Esophagus muscularis mucosa (tissue), 4 donors: ENCODE measurements at regions not wholly inside any gene's neighbourhood (a gene's known extent, or its start where the extent isn't known, plus 50 kb on each side); places are given as distances from the start of the nearest gene placed in this dataset.
"Not testable (repeated sequence)": the region's sequence is repeated elsewhere in the genome, so short reads cannot be mapped to it uniquely, and the experiment has no call there.

Experiments
- DNase-seq: peaks from one replicate; pipeline ENCODE4 v3.0.0-alpha.2; 2017; ENCODE audit errors: extremely low spot score
- H3K27ac ChIP-seq, 4 donors: fragments of 200-600 bp; sonication (generic); replicated peaks in 1 of 4; 1 replicate in 3 of 4; 2 replicates in 1 of 4; pipeline ENCODE4 v1.5.1; 2016 to 2019; ENCODE audit warnings: mild to moderate bottlenecking in 1 of 4
- H3K27me3 ChIP-seq, 4 donors: fragments of 200-600 bp; sonication (generic); one replicate each; pipeline versions ENCODE4 v1.5.1 to v1.6.0; 2016 to 2019
- H3K36me3 ChIP-seq, 4 donors: fragments of 200-600 bp; sonication (generic); one replicate each; pipeline ENCODE4 v1.5.1; 2016 to 2019
- H3K4me1 ChIP-seq, 4 donors: fragments of 200-600 bp; sonication (generic); one replicate each; pipeline ENCODE4 v1.5.1; 2016 to 2019
- H3K4me3 ChIP-seq, 4 donors: fragments of 200-600 bp; sonication (generic); 1 replicate in 2 of 4; 2 replicates in 2 of 4; pipeline ENCODE4 v1.5.1; 2016 to 2019; ENCODE audit warnings: mild to moderate bottlenecking in 4 of 4, moderate library complexity in 1 of 4
- H3K9me3 ChIP-seq, 4 donors: fragments of 200-600 bp; sonication (generic); 1 replicate in 3 of 4; 2 replicates in 1 of 4; pipeline ENCODE4 v1.5.1; 2016 to 2019
- CTCF ChIP-seq, 3 experiments: fragments of 200-600 bp in 2 of 3; fragments of 450-650 bp in 1 of 3; sonication (generic) in 2 of 3; IDR thresholded peaks; one replicate each; pipeline ENCODE4 v1.5.1; 2017 to 2019; ENCODE audit warnings: antibody characterized with exemption in 3 of 3, mild to moderate bottlenecking in 2 of 3, moderate library complexity in 1 of 3
- EP300 ChIP-seq: sonication (generic); formaldehyde crosslinking; IDR thresholded peaks from one replicate; pipeline ENCODE4 v1.6.1; 2017; ENCODE audit warnings: antibody characterized with exemption
- POLR2A ChIP-seq: fragments of 450-650 bp; IDR thresholded peaks from one replicate; pipeline ENCODE4 v1.6.1; 2017; ENCODE audit warnings: antibody characterized with exemption, moderate library complexity, mild to moderate bottlenecking, low read depth
- POLR2AphosphoS5 ChIP-seq, 2 donors: sonication (generic); formaldehyde crosslinking; IDR thresholded peaks; one replicate each; pipeline ENCODE4 v1.6.1; 2017; ENCODE audit warnings: antibody characterized with exemption in 2 of 2
- WGBS: methylation state at CpG from one replicate; pipeline ENCODE4 v1.1.5; 2018; 5-methylcytosine and 5-hydroxymethylcytosine counted together
- intact Hi-C: fragments of 100-400 bp; cut with DNase I; formaldehyde crosslinking; loops from one replicate; pipeline ENCODE4 v1.15.1; 2023

- intact Hi-C loops, result no loop called here
- Histone ChIP-seq H3K27me3 (no peaks in the 10 kb centered on the region), H3K4me1 (no peaks in the 10 kb centered on the region), H3K36me3 (no peaks in the 10 kb centered on the region), H3K9me3 (no peaks in the 10 kb centered on the region), H3K27ac (no peak overlapping the region), H3K4me3 (no peak overlapping the region)
- TF ChIP-seq POLR2A, result no peak
- no peak for TF ChIP-seq POLR2AphosphoS5 (IDR thresholded peaks at IDR 0.05)
- no peak for TF ChIP-seq EP300
- DNase-seq, result no peak
Measured at GRCh38 chr11:80943226-80943625, 1502.4 kb upstream of the TENM4 start.

- no peak for DNase-seq
- Histone ChIP-seq H3K9me3 (no peaks in the 10 kb centered on the region), H3K36me3 (no peaks in the 10 kb centered on the region), H3K4me1 (no peaks in the 10 kb centered on the region), H3K27ac (no peak overlapping the region), H3K4me3 (no peak overlapping the region), H3K27me3 (no peaks in the 10 kb centered on the region)
- intact Hi-C loops, result no loop called here
- no peak for TF ChIP-seq CTCF (IDR thresholded peaks at IDR 0.05)
- no peak for TF ChIP-seq POLR2AphosphoS5 (IDR thresholded peaks at IDR 0.05)
- no peak for TF ChIP-seq POLR2A
- no peak for TF ChIP-seq EP300
- whole genome bisulfite sequencing, result 84% methylated on average over 3 of the region's 3 CpGs
Measured at GRCh38 chr11:80937842-80938241, 1497.0 kb upstream of the TENM4 start.

- no peaks in the 10 kb centered on the region for H3K4me1 ChIP-seq
- intact Hi-C loops, result no loop called here
- no peaks in the 10 kb centered on the region for H3K9me3 ChIP-seq
- no peak overlapping the region for H3K27ac ChIP-seq
- H3K27me3 ChIP-seq, result no peaks in the 10 kb centered on the region
- DNase-seq, result no peak
- 68% methylated on average over 4 of the region's 4 CpGs for WGBS
- no peaks in the 10 kb centered on the region for H3K36me3 ChIP-seq
- H3K4me3 ChIP-seq, result no peak overlapping the region
- TF ChIP-seq POLR2A, result no peak
- no peak for TF ChIP-seq POLR2AphosphoS5 (IDR thresholded peaks at IDR 0.05)
- TF ChIP-seq CTCF (IDR thresholded peaks at IDR 0.05), result no peak
Measured at GRCh38 chr11:80930038-80930437, 1489.2 kb upstream of the TENM4 start.

- H3K36me3 ChIP-seq, result no peaks in the 10 kb centered on the region
- no peaks in the 10 kb centered on the region for H3K4me1 ChIP-seq
- no peak overlapping the region for H3K4me3 ChIP-seq
- no peaks in the 10 kb centered on the region for H3K9me3 ChIP-seq
- no peak overlapping the region for H3K27ac ChIP-seq
- H3K27me3 ChIP-seq, result no peaks in the 10 kb centered on the region
- no peak for TF ChIP-seq POLR2A
- TF ChIP-seq CTCF (IDR thresholded peaks at IDR 0.05), result no peak
- TF ChIP-seq POLR2AphosphoS5 (IDR thresholded peaks at IDR 0.05), result no peak
- no peak for TF ChIP-seq EP300
- DNase-seq, result no peak
- intact Hi-C loops, result no loop called here
- WGBS, result 84% methylated on average over 1 of the region's 1 CpG
Measured at GRCh38 chr11:80929031-80929805, 1488.4 kb upstream of the TENM4 start.

GRCh38 chr11:80925321-80925720 is 1484.5 kb upstream of the TENM4 start:
- TF ChIP-seq POLR2AphosphoS5 (IDR thresholded peaks at IDR 0.05) (no peak), CTCF (IDR thresholded peaks at IDR 0.05) (no peak), EP300 (no peak), POLR2A (no peak)
- no peaks in the 10 kb centered on the region for H3K9me3 ChIP-seq
- H3K36me3 ChIP-seq, result no peaks in the 10 kb centered on the region
- no peak overlapping the region for H3K27ac ChIP-seq
- H3K4me3 ChIP-seq, result no peak overlapping the region
- H3K4me1 ChIP-seq, result no peaks in the 10 kb centered on the region
- DNase-seq, result no peak
- H3K27me3 ChIP-seq, result no peaks in the 10 kb centered on the region
- 97% methylated on average over 5 of the region's 5 CpGs for WGBS
- intact Hi-C loops, result no loop called here

- H3K4me3 ChIP-seq, H3K27me3 ChIP-seq, DNase-seq, H3K9me3 ChIP-seq, H3K27ac ChIP-seq, H3K36me3 ChIP-seq, intact Hi-C loops, H3K4me1 ChIP-seq: not testable (repeated sequence)
Measured at GRCh38 chr11:80921310-80921709, 1480.5 kb upstream of the TENM4 start.
